Vagina (tissue), 2 donors: ENCODE measurements at regions not wholly inside any gene's neighbourhood (a gene's known extent, or its start where the extent isn't known, plus 50 kb on each side); places are given as distances from the start of the nearest gene placed in this dataset.

Experiments
- DNase-seq, 2 donors: peaks; one replicate each; pipeline ENCODE4 v3.0.0-alpha.2; 2017; ENCODE audit errors: extremely low spot score in 2 of 2
- H3K27ac ChIP-seq: fragments of 200-600 bp; sonication (generic); one replicate; pipeline ENCODE4 v1.5.1; 2019
- H3K27me3 ChIP-seq: fragments of 200-600 bp; sonication (generic); one replicate; pipeline ENCODE4 v1.5.1; 2019
- H3K36me3 ChIP-seq, 2 donors: fragments of 200-600 bp; sonication (generic); one replicate each; pipeline ENCODE4 v1.5.1; 2017 to 2019
- H3K4me1 ChIP-seq: fragments of 200-600 bp; sonication (generic); one replicate; pipeline ENCODE4 v1.5.1; 2019
- H3K4me3 ChIP-seq, 2 donors: fragments of 200-600 bp; sonication (generic); 1 replicate in 1 of 2; 2 replicates in 1 of 2; pipeline ENCODE4 v1.5.1; 2016 to 2019
- H3K9me3 ChIP-seq: fragments of 200-600 bp; sonication (generic); one replicate; pipeline ENCODE4 v1.5.1; 2019
- POLR2A ChIP-seq, 2 donors: fragments of 450-650 bp; IDR thresholded peaks; one replicate each; pipeline ENCODE4 v1.6.1; 2017; ENCODE audit warnings: antibody characterized with exemption in 2 of 2, mild to moderate bottlenecking in 2 of 2, moderate library complexity in 2 of 2
- POLR2AphosphoS5 ChIP-seq, 2 donors: sonication (generic); formaldehyde crosslinking; IDR thresholded peaks; one replicate each; pipeline ENCODE4 v1.9.0; 2017; ENCODE audit warnings: antibody characterized with exemption in 2 of 2, mild to moderate bottlenecking in 2 of 2, low read depth in 1 of 2; ENCODE audit not compliant: insufficient read depth in 1 of 2
- intact Hi-C: fragments of 100-400 bp; cut with DNase I; formaldehyde crosslinking; loops from one replicate; pipeline ENCODE4 v1.15.1; 2023
- TF ChIP-seq, protein P1 (sequence below), 3 experiments: fragments of 450-650 bp in 2 of 3; fragments of 200-600 bp in 1 of 3; sonication (generic) in 1 of 3; IDR thresholded peaks; one replicate each; pipeline ENCODE4 v1.5.1; 2017 to 2019; ENCODE audit warnings: antibody characterized with exemption in 3 of 3, mild to moderate bottlenecking in 2 of 3, moderate library complexity in 2 of 3

DNA sequence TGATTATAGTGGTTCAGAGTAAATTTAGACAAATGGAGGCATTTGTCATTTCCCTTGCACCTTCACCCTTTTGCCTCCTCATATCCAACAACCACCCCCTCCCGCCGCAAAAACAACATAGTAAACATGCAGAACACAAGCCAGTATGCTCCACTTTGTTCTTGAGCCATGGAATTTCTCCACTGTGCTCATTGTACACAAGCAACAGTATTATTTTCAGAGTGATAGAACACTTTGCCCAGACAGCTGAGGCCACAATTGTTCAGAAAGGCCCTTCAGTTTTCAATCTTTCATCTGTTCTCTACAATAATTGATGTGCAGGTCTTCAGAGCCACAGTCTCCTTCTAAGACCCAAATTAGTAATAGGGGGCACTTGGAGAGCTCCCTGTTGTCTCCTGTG is 272.8 kb upstream of the SLC30A5 start:
- intact Hi-C loops = no loop called here
- no peak overlapping the region for H3K4me3 ChIP-seq
- no peak for TF ChIP-seq POLR2A (IDR thresholded peaks at IDR 0.05)
- no peak for TF ChIP-seq POLR2AphosphoS5 (IDR thresholded peaks at IDR 0.05; ENCODE audit: insufficient read depth in 1 of 2, low read depth in 1 of 2)
- TF ChIP-seq, protein P1, sequence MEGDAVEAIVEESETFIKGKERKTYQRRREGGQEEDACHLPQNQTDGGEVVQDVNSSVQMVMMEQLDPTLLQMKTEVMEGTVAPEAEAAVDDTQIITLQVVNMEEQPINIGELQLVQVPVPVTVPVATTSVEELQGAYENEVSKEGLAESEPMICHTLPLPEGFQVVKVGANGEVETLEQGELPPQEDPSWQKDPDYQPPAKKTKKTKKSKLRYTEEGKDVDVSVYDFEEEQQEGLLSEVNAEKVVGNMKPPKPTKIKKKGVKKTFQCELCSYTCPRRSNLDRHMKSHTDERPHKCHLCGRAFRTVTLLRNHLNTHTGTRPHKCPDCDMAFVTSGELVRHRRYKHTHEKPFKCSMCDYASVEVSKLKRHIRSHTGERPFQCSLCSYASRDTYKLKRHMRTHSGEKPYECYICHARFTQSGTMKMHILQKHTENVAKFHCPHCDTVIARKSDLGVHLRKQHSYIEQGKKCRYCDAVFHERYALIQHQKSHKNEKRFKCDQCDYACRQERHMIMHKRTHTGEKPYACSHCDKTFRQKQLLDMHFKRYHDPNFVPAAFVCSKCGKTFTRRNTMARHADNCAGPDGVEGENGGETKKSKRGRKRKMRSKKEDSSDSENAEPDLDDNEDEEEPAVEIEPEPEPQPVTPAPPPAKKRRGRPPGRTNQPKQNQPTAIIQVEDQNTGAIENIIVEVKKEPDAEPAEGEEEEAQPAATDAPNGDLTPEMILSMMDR (IDR thresholded peaks at IDR 0.05) = no peak
- DNase-seq = no peak
- no peaks in the 10 kb centered on the region for H3K27me3 ChIP-seq
- H3K36me3 ChIP-seq = no peaks in the 10 kb centered on the region
- no peak overlapping the region for H3K27ac ChIP-seq
- H3K4me1 ChIP-seq = no peaks in the 10 kb centered on the region
- no peaks in the 10 kb centered on the region for H3K9me3 ChIP-seq

DNA sequence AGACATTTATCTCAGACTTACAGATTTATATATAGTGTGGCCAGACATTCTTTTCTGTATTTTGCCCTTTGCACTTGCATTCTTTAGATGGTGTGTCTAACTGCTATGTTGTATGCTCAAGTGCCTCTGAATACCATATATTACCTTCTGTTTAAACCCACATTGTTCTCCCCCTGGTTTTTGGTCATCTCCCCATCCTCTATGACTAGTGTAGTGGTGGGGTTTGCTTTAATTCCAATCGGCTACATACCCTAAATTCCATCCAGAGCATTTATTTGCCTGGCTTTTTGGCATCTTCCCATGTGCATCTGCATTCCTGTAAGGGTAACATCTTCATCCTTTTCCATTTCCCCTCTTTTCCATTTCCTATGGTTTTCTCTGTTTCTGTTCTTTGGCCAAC is 271.0 kb upstream of the SLC30A5 start:
- intact Hi-C loops = no loop called here
- no peak overlapping the region for H3K4me3 ChIP-seq
- no peaks in the 10 kb centered on the region for H3K36me3 ChIP-seq
- no peak for DNase-seq
- no peaks in the 10 kb centered on the region for H3K27me3 ChIP-seq
- H3K9me3 ChIP-seq = no peaks in the 10 kb centered on the region
- TF ChIP-seq, protein P1 (IDR thresholded peaks at IDR 0.05) = no peak
- no peaks in the 10 kb centered on the region for H3K4me1 ChIP-seq
- H3K27ac ChIP-seq = no peak overlapping the region

DNA sequence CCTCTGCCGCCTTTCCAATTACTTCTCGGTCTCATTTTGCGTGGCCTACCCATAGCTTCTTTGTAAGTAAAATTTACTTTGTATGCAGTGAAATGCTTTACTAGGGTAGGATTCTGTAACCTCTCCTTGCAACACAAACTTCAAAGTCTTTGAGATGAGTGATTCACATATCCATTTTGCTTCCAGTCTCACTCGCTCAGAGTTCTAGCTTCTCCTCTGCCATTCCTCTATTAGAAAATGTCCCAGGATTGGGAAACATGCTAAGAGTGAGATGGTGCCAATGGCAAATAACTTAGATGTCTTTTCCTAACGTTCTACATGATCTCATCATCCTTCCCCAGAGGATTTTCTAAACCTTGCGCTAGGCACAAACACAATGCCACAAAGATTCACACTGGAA is 270.5 kb upstream of the SLC30A5 start:
- no peak for DNase-seq

DNA sequence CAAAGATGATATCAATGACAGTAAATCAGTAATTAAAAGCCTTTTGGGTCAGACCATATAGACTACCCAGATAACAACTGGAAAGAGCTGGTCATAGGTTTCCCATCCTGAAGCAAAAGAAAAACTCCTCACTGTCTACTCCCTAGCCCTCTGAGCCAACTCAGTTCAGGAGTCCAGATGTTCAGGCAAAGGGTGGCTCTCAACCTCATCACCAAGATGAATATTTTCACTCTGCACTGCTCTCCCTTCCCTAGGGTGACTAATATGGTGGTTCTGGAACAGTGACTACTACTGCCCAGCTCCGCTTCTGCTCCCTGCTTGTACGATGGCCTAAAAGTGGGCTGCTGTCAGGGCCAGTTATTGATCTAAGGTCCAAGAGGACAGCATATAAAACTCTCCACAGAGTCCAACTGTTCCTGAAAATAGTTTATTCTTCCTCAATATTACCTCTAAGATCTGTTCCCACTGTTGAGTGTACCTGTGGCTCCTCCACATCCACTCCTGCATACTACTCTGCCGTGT is 263.4 kb upstream of the SLC30A5 start:
- Histone ChIP-seq H3K9me3 (no peaks in the 10 kb centered on the region), H3K36me3 (no peaks in the 10 kb centered on the region), H3K4me1 (no peaks in the 10 kb centered on the region), H3K4me3 (no peak overlapping the region), H3K27ac (no peak overlapping the region), H3K27me3 (no peaks in the 10 kb centered on the region)
- no peak for TF ChIP-seq POLR2A (IDR thresholded peaks at IDR 0.05)
- TF ChIP-seq, protein P1 (IDR thresholded peaks at IDR 0.05) = no peak
- no peak for TF ChIP-seq POLR2AphosphoS5 (IDR thresholded peaks at IDR 0.05; ENCODE audit: insufficient read depth in 1 of 2, low read depth in 1 of 2)
- intact Hi-C loops = no loop called here
- no peak for DNase-seq

More for the DNA sequence above, 270.5 kb upstream of the SLC30A5 start:
- intact Hi-C loops = no loop called here
- no peak overlapping the region for H3K4me3 ChIP-seq
- H3K36me3 ChIP-seq = no peaks in the 10 kb centered on the region
- no peaks in the 10 kb centered on the region for H3K9me3 ChIP-seq
- TF ChIP-seq POLR2AphosphoS5 (IDR thresholded peaks at IDR 0.05; ENCODE audit: insufficient read depth in 1 of 2, low read depth in 1 of 2) = no peak
- TF ChIP-seq POLR2A (IDR thresholded peaks at IDR 0.05) = no peak
- TF ChIP-seq, protein P1 (IDR thresholded peaks at IDR 0.05) = no peak
- H3K27me3 ChIP-seq = no peaks in the 10 kb centered on the region
- no peak overlapping the region for H3K27ac ChIP-seq
- no peaks in the 10 kb centered on the region for H3K4me1 ChIP-seq

DNA sequence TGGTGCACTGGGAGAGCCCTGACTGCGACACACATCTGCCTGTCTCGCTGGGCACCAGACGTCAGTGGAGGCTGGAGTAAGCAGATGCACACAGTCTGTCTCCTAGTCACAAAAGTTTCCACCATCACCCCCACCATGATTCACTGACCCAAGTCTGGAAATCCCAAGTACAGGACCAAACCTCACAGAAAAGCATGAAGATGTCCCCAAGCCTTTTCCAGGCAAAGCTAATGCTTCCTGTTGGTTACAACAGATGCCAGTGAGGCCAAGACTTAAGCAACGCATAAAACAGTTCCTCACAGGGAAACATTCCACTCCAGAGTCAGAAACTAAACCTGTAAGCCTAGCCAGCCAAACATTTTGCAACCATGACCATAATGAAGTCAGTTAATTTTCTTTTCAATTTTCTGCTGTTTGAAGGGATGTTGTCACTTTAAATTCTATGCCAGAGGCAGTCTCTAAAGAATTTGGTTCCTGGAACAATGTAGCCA is 259.3 kb upstream of the SLC30A5 start:
- H3K4me3 ChIP-seq = no peak overlapping the region
- peaks cover 13% of the 10 kb centered on the region for H3K4me1 ChIP-seq
- no peak for TF ChIP-seq POLR2A (IDR thresholded peaks at IDR 0.05)
- TF ChIP-seq POLR2AphosphoS5 (IDR thresholded peaks at IDR 0.05; ENCODE audit: insufficient read depth in 1 of 2, low read depth in 1 of 2) = no peak
- TF ChIP-seq, protein P1 (IDR thresholded peaks at IDR 0.05) = no peak
- no peaks in the 10 kb centered on the region for H3K27me3 ChIP-seq
- intact Hi-C loops = no loop called here
- H3K9me3 ChIP-seq = no peaks in the 10 kb centered on the region
- no peaks in the 10 kb centered on the region for H3K36me3 ChIP-seq
- no peak for DNase-seq
- no peak overlapping the region for H3K27ac ChIP-seq
